Progenitor cell of endocrine pancreas (in vitro differentiated cells): ENCODE measurements at regions not wholly inside any gene's neighbourhood (a gene's known extent, or its start where the extent isn't known, plus 50 kb on each side); places are given as distances from the start of the nearest gene placed in this dataset.
"Not testable (repeated sequence)": the region's sequence is repeated elsewhere in the genome, so short reads cannot be mapped to it uniquely, and the experiment has no call there.

Experiments
- DNase-seq: peaks from one replicate; pipeline ENCODE4 v3.0.0; 2021; ENCODE audit warnings: low spot score; ENCODE audit not compliant: unreplicated experiment
- H3K27ac Mint-ChIP-seq: 2 replicates; pipeline ENCODE4 v1.8.0; 2021; ENCODE audit warnings: mild to moderate bottlenecking, moderate library complexity, mixed read lengths
- H3K27me3 Mint-ChIP-seq: 2 replicates; pipeline ENCODE4 v1.8.0; 2021; ENCODE audit warnings: mixed read lengths
- H3K36me3 Mint-ChIP-seq: 2 replicates; pipeline ENCODE4 v1.8.0; 2022; ENCODE audit warnings: mixed read lengths; ENCODE audit not compliant: insufficient read depth
- H3K4me1 Mint-ChIP-seq: 2 replicates; pipeline ENCODE4 v1.8.0; 2021; ENCODE audit warnings: low read depth, mixed read lengths
- H3K4me3 Mint-ChIP-seq: 2 replicates; pipeline ENCODE4 v1.8.0; 2021; ENCODE audit warnings: low read depth, mild to moderate bottlenecking, moderate library complexity, mixed read lengths
- H3K9me3 Mint-ChIP-seq: 2 replicates; pipeline ENCODE4 v1.8.0; 2021; ENCODE audit warnings: low read depth, mixed read lengths
- TF ChIP-seq, protein P1 (sequence below): fragments of 200-600 bp; sonication (generic); IDR thresholded peaks from one replicate; pipeline ENCODE4 v1.5.0; 2021; ENCODE audit warnings: antibody characterized with exemption, mild to moderate bottlenecking; ENCODE audit not compliant: unreplicated experiment

DNA sequence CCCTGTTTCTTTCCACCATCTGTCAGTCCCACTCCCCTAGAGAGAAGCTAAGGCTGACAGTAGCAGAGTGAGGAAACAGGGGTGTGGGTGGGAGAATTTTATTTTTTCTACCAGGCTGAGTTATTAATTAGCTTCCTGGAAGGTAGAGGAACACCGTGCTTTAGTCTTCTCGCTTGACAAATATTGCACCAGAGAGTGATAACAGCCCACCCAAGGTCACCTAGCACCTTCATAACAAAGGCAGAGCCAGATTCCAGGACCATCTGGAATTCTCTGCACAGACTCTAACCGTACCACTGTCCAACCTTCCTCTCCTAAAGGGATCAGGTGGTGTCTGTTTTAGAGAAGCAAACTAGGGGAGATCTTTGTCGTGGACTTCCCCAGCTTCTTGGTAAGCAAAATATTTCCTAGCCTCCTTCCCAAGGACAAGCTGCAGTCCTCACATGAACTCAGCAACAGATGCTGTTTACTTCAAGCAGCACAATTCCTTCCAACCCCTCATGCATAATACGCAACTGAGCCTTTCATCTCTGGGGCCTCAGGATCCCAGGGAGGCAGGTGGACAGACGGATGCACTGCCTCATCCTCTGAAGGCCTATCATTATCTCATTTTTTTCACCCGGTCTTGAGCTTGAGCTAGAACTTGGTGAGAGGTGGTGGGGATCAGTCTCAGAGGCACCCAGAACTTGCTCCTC, 308.7 kb upstream of the BRINP1 start:
- no peak for DNase-seq
- H3K27me3 Mint-ChIP-seq = no peaks in the 10 kb centered on the region
- no peak overlapping the region for H3K4me3 Mint-ChIP-seq
- no peak overlapping the region for H3K27ac Mint-ChIP-seq
- TF ChIP-seq, protein P1, sequence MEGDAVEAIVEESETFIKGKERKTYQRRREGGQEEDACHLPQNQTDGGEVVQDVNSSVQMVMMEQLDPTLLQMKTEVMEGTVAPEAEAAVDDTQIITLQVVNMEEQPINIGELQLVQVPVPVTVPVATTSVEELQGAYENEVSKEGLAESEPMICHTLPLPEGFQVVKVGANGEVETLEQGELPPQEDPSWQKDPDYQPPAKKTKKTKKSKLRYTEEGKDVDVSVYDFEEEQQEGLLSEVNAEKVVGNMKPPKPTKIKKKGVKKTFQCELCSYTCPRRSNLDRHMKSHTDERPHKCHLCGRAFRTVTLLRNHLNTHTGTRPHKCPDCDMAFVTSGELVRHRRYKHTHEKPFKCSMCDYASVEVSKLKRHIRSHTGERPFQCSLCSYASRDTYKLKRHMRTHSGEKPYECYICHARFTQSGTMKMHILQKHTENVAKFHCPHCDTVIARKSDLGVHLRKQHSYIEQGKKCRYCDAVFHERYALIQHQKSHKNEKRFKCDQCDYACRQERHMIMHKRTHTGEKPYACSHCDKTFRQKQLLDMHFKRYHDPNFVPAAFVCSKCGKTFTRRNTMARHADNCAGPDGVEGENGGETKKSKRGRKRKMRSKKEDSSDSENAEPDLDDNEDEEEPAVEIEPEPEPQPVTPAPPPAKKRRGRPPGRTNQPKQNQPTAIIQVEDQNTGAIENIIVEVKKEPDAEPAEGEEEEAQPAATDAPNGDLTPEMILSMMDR = no peak
- no peaks in the 10 kb centered on the region for H3K9me3 Mint-ChIP-seq
- H3K36me3 Mint-ChIP-seq = no peaks in the 10 kb centered on the region
- no peaks in the 10 kb centered on the region for H3K4me1 Mint-ChIP-seq

DNA sequence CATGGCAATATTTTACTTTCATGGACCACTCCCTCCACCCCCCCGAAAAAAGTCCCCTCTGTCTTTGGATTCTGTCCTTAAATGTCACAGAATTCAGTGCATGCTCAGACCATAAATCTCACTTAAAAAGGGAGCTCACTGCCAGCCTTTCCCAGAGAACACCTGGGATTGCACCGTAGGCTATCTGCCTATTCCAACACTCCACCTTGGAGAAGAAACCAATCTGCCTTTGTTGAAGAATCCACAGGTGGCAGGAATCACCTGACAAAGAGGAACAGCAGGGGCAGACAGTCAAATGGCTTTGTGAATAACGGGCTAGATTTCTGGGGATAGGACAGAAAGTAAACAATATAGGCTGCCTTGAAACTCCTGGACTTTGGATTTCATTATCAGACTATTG, 306.7 kb upstream of the BRINP1 start:
- no peaks in the 10 kb centered on the region for H3K9me3 Mint-ChIP-seq
- no peaks in the 10 kb centered on the region for H3K36me3 Mint-ChIP-seq
- H3K27me3 Mint-ChIP-seq = no peaks in the 10 kb centered on the region
- TF ChIP-seq, protein P1 = no peak
- DNase-seq = no peak
- no peak overlapping the region for H3K27ac Mint-ChIP-seq
- no peaks in the 10 kb centered on the region for H3K4me1 Mint-ChIP-seq
- H3K4me3 Mint-ChIP-seq = no peak overlapping the region

- H3K27me3 Mint-ChIP-seq, H3K27ac Mint-ChIP-seq, H3K36me3 Mint-ChIP-seq, H3K9me3 Mint-ChIP-seq, DNase-seq, H3K4me3 Mint-ChIP-seq, H3K4me1 Mint-ChIP-seq: not testable (repeated sequence)
These were observed 303.5 kb upstream of the BRINP1 start for GRCh38 chr9:119672763-119673162.

DNA sequence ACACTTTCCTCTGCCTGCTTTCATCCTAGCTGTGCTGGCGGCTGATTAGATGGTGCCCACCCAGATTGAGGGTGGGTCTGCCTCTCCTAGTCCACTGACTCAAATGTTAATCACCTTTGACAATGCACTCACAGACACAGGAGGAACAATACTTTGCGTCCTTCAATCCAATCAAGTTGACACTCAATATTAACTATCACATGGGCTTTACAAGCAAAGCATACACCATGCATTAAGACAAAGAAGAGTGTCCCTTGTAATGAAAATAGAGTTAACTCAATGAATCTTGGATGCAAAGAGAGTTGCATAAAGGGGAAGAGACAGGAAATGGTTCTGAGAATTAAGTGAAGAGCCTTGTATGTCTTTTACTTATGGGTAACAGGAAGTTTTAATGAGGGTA, 298.7 kb upstream of the BRINP1 start:
- Mint-ChIP-seq H3K4me3 (no peak overlapping the region), H3K27me3 (no peaks in the 10 kb centered on the region), H3K27ac (no peak overlapping the region), H3K36me3 (no peaks in the 10 kb centered on the region), H3K4me1 (no peaks in the 10 kb centered on the region), H3K9me3 (no peaks in the 10 kb centered on the region)
- no peak for DNase-seq
- TF ChIP-seq, protein P1 = no peak

DNA sequence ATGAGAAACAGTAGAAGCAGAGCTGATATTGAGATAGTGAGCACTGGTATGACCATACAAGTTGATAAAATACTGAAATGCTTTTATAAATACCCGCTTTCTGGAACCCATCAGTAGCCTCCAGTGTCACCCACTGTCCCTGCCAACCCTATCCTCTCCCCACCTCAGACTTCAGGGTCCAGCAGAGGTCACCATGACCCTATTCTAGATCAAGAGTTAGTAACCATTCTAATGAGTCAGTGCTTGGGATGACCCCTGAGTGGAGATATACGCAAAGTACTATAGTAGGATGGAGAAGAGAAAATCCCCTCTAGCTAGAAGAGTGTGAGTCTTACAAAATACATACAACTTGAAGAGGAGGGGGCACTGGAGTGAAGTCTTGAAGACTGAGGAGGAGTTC, 297.9 kb upstream of the BRINP1 start:
- Mint-ChIP-seq H3K27ac (no peak overlapping the region), H3K9me3 (no peaks in the 10 kb centered on the region), H3K4me3 (no peak overlapping the region), H3K27me3 (no peaks in the 10 kb centered on the region), H3K36me3 (no peaks in the 10 kb centered on the region), H3K4me1 (no peaks in the 10 kb centered on the region)
- DNase-seq = no peak
- TF ChIP-seq, protein P1 = no peak

GRCh38 chr9:119662329-119662728, 293.1 kb upstream of the BRINP1 start:
- no peak overlapping the region for H3K27ac Mint-ChIP-seq
- no peak for DNase-seq
- H3K27me3 Mint-ChIP-seq = no peaks in the 10 kb centered on the region
- no peak overlapping the region for H3K4me3 Mint-ChIP-seq
- TF ChIP-seq, protein P1 = no peak
- H3K9me3 Mint-ChIP-seq = no peaks in the 10 kb centered on the region
- H3K36me3 Mint-ChIP-seq = no peaks in the 10 kb centered on the region
- H3K4me1 Mint-ChIP-seq = no peaks in the 10 kb centered on the region
